WTC11 (cell line): ENCODE measurements at regions not wholly inside any gene's neighbourhood (a gene's known extent, or its start where the extent isn't known, plus 50 kb on each side); places are given as distances from the start of the nearest gene placed in this dataset.

Source experiments
- ELF4 ChIP-seq: sonication (generic); formaldehyde crosslinking; IDR thresholded peaks from 2 replicates; pipeline ENCODE4 v1.8.1; 2022; ENCODE audit warnings: low read depth, mild to moderate bottlenecking, moderate library complexity, missing genetic modification reagents
- EMX1 ChIP-seq: fragments of 250-450 bp; sonication (Bioruptor Pico); IDR thresholded peaks from 2 replicates; pipeline ENCODE4 v1.8.0; 2021; ENCODE audit warnings: mild to moderate bottlenecking
- FOXP1 ChIP-seq: sonication (generic); formaldehyde crosslinking; IDR thresholded peaks from 2 replicates; pipeline ENCODE4 v1.8.0; 2022; ENCODE audit warnings: missing genetic modification reagents, mild to moderate bottlenecking, moderate library complexity, borderline replicate concordance
- PRRX2 ChIP-seq: fragments of 250-450 bp; sonication (Bioruptor Pico); IDR thresholded peaks from 2 replicates; pipeline ENCODE4 v1.8.0; 2021; ENCODE audit warnings: mild to moderate bottlenecking
- SMAD3 ChIP-seq: sonication (generic); formaldehyde crosslinking; IDR thresholded peaks from 2 replicates; pipeline ENCODE4 v1.8.0; 2022; ENCODE audit warnings: missing genetic modification reagents, mild to moderate bottlenecking, borderline replicate concordance
- SP1 ChIP-seq: sonication (generic); formaldehyde crosslinking; conservative IDR thresholded peaks from 2 replicates; pipeline ENCODE4 v1.8.1; 2022; ENCODE audit warnings: missing genetic modification reagents
- TCF7 ChIP-seq: sonication (generic); formaldehyde crosslinking; IDR thresholded peaks from 2 replicates; pipeline ENCODE4 v1.8.0; 2022; ENCODE audit warnings: mild to moderate bottlenecking, low read depth, missing genetic modification reagents, moderate library complexity
- TEAD4 ChIP-seq: sonication (generic); formaldehyde crosslinking; IDR thresholded peaks from 2 replicates; pipeline ENCODE4 v1.8.0; 2022; ENCODE audit warnings: mild to moderate bottlenecking, missing genetic modification reagents
- ZBTB43 ChIP-seq: sonication (generic); formaldehyde crosslinking; IDR thresholded peaks from 2 replicates; pipeline ENCODE4 v1.8.1; 2023; ENCODE audit warnings: mild to moderate bottlenecking, missing genetic modification reagents
- TF ChIP-seq, protein P1 (sequence below): fragments of 200-600 bp; IDR thresholded peaks from 2 replicates; pipeline ENCODE4 v1.8.0; 2022; ENCODE audit warnings: antibody characterized with exemption
- TF ChIP-seq, protein P2 (sequence below): sonication (generic); formaldehyde crosslinking; IDR thresholded peaks from 2 replicates; pipeline ENCODE4 v1.8.1; 2023; ENCODE audit warnings: mild to moderate bottlenecking, missing genetic modification reagents

DNA sequence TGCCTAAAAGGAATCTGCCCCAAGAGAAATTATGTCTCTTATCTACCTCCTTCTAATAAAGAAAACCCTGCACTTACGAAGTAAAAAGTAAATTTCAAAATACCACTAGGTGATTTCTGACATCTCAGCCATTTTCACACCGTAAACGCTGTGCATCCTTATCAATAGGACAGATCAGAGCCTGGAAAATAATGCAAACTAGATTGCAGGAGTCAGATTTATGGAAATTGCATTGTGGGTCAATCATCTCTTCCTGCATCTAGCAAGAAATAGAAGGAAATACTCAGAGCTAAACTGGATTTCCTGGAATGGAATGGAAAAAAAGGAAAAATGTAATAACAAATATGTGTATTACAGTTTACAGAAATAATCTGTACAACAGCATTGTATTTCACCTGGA, 114.3 kb upstream of the PLPPR4 start:
- TF ChIP-seq, protein P1, sequence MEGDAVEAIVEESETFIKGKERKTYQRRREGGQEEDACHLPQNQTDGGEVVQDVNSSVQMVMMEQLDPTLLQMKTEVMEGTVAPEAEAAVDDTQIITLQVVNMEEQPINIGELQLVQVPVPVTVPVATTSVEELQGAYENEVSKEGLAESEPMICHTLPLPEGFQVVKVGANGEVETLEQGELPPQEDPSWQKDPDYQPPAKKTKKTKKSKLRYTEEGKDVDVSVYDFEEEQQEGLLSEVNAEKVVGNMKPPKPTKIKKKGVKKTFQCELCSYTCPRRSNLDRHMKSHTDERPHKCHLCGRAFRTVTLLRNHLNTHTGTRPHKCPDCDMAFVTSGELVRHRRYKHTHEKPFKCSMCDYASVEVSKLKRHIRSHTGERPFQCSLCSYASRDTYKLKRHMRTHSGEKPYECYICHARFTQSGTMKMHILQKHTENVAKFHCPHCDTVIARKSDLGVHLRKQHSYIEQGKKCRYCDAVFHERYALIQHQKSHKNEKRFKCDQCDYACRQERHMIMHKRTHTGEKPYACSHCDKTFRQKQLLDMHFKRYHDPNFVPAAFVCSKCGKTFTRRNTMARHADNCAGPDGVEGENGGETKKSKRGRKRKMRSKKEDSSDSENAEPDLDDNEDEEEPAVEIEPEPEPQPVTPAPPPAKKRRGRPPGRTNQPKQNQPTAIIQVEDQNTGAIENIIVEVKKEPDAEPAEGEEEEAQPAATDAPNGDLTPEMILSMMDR: no peak
- TF ChIP-seq SP1 (CRISPR knock-in tag) (no peak), TCF7 (CRISPR knock-in tag) (no peak), ELF4 (no peak), SMAD3 (no peak), FOXP1 (CRISPR knock-in tag) (no peak), PRRX2 (no peak), EMX1 (CRISPR knock-in tag) (no peak), TEAD4 (CRISPR knock-in tag) (no peak), ZBTB43 (no peak)
- TF ChIP-seq, protein P2, sequence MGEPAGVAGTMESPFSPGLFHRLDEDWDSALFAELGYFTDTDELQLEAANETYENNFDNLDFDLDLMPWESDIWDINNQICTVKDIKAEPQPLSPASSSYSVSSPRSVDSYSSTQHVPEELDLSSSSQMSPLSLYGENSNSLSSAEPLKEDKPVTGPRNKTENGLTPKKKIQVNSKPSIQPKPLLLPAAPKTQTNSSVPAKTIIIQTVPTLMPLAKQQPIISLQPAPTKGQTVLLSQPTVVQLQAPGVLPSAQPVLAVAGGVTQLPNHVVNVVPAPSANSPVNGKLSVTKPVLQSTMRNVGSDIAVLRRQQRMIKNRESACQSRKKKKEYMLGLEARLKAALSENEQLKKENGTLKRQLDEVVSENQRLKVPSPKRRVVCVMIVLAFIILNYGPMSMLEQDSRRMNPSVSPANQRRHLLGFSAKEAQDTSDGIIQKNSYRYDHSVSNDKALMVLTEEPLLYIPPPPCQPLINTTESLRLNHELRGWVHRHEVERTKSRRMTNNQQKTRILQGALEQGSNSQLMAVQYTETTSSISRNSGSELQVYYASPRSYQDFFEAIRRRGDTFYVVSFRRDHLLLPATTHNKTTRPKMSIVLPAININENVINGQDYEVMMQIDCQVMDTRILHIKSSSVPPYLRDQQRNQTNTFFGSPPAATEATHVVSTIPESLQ (CRISPR knock-in tag): no peak
